ENCODE measurements at regions not wholly inside any gene's neighbourhood (a gene's known extent, or its start where the extent isn't known, plus 50 kb on each side); places are given as distances from the start of the nearest gene placed in this dataset.

- peak; percentile 3 for DNase-seq (ENCODE audit: low read depth)
- TF ChIP-seq CTCF (IDR thresholded peaks at IDR 0.05; ENCODE audit: low read length, missing control alignments), result no peak
- H3K4me3 ChIP-seq (replicated peaks; ENCODE audit: low read depth, low read length), result no peak overlapping the region
These were observed 212.2 kb upstream of the PROK2 start for GRCh38 chr3:71997066-71997653.

- no peak for TF ChIP-seq CTCF (IDR thresholded peaks at IDR 0.05; ENCODE audit: low read length, missing control alignments)
- H3K4me3 ChIP-seq (replicated peaks; ENCODE audit: low read depth, low read length), result no peak overlapping the region
- no peak for DNase-seq (ENCODE audit: low read depth)
These were observed 210.0 kb upstream of the PROK2 start for GRCh38 chr3:71994906-71995305.

- no peak for TF ChIP-seq CTCF (IDR thresholded peaks at IDR 0.05; ENCODE audit: low read length, missing control alignments)
- no peak for DNase-seq (ENCODE audit: low read depth)
- no peak overlapping the region for H3K4me3 ChIP-seq (replicated peaks; ENCODE audit: low read depth, low read length)
These were observed 209.3 kb upstream of the PROK2 start for GRCh38 chr3:71994203-71994602.

- no peak for DNase-seq (ENCODE audit: low read depth)
- H3K4me3 ChIP-seq (replicated peaks; ENCODE audit: low read depth, low read length), result no peak overlapping the region
- TF ChIP-seq CTCF (IDR thresholded peaks at IDR 0.05; ENCODE audit: low read length, missing control alignments), result no peak
These were observed 206.7 kb upstream of the PROK2 start for GRCh38 chr3:71991681-71992080.

GRCh38 chr3:71991046-71991445 lies 206.1 kb upstream of the PROK2 start:
- no peak for TF ChIP-seq CTCF (IDR thresholded peaks at IDR 0.05; ENCODE audit: low read length, missing control alignments)
- no peak overlapping the region for H3K4me3 ChIP-seq (replicated peaks; ENCODE audit: low read depth, low read length)

GRCh38 chr3:71990545-71990944 lies 205.6 kb upstream of the PROK2 start:
- DNase-seq (ENCODE audit: low read depth), result no peak
- no peak overlapping the region for H3K4me3 ChIP-seq (replicated peaks; ENCODE audit: low read depth, low read length)
- no peak for TF ChIP-seq CTCF (IDR thresholded peaks at IDR 0.05; ENCODE audit: low read length, missing control alignments)

More at GRCh38 chr3:71991046-71991445, 206.1 kb upstream of the PROK2 start:
- DNase-seq (ENCODE audit: low read depth), result no peak

GRCh38 chr3:71989165-71989564 lies 204.2 kb upstream of the PROK2 start:
- DNase-seq (ENCODE audit: low read depth), result peak; percentile 21
- TF ChIP-seq CTCF (IDR thresholded peaks at IDR 0.05; ENCODE audit: low read length, missing control alignments), result no peak
- H3K4me3 ChIP-seq (replicated peaks; ENCODE audit: low read depth, low read length), result no peak overlapping the region

All from fibroblast of pulmonary artery (primary cell).